A549 (cell line): ENCODE measurements at regions not wholly inside any gene's neighbourhood (a gene's known extent, or its start where the extent isn't known, plus 50 kb on each side); places are given as distances from the start of the nearest gene placed in this dataset.

Experiments
- ATAC-seq, 2 experiments: fragments of 200-7000 bp in 1 of 2; fragments of >200 bp in 1 of 2; cut with Nextera tagmentation in 1 of 2; cut with Tn5 transposase in 1 of 2; 3 replicates each; pipeline versions ENCODE4 v1.8.0 to v1.9.1; 2018 to 2020; ENCODE audit warnings: mild to moderate bottlenecking in 1 of 2, moderate library complexity in 1 of 2
- CTCF ChIA-PET: fragments of 300-600 bp; sonication (Branson Sonifier 250); formaldehyde crosslinking; extraction: SDS; loops from one replicate; lab custom pipeline; 2021; ENCODE audit warnings: antibody characterized with exemption, inconsistent platforms; lab: Yijun Ruan, JAX
- POLR2A ChIA-PET: fragments of 350-600 bp; formaldehyde crosslinking; extraction: SDS; loops from one replicate; lab custom pipeline; 2021; ENCODE audit warnings: antibody characterized with exemption, inconsistent platforms; lab: Yijun Ruan, JAX
- DNase-seq, 2 experiments: peaks; one replicate each; pipeline versions ENCODE4 v3.0.0 to v3.0.0-alpha.2; 2011 to 2016; ENCODE audit warnings: low read depth in 1 of 2, low spot score in 1 of 2
- FAIRE-seq: peaks from 2 replicates; lab custom pipeline; 2011; peaks lifted over from hg19 to GRCh38; lab: Jason Lieb, UNC
- H3K27ac ChIP-seq, 2 experiments: fragments of >200 bp; sonication (Bioruptor Twin); formaldehyde crosslinking; 3 replicates each; pipeline ENCODE4 v1.5.1; 2016 to 2017
- H3K4me1 ChIP-seq: fragments of >200 bp; sonication (Bioruptor Twin); formaldehyde crosslinking; 3 replicates; pipeline ENCODE4 v1.6.1; 2016
- H3K4me2 ChIP-seq: fragments of >200 bp; sonication (Bioruptor Twin); formaldehyde crosslinking; 3 replicates; pipeline ENCODE4 v1.6.1; 2016
- H3K4me3 ChIP-seq: fragments of >200 bp; sonication (Bioruptor Twin); formaldehyde crosslinking; 3 replicates; pipeline ENCODE4 v1.5.1; 2016
- H3K9me3 ChIP-seq: fragments of >200 bp; sonication (Bioruptor Twin); formaldehyde crosslinking; 3 replicates; pipeline ENCODE4 v1.6.1; 2016
- BHLHE40 ChIP-seq: IDR thresholded peaks from 2 replicates; pipeline ENCODE4 v1.6.1; 2012; ENCODE audit warnings: low read depth, low read length, inconsistent platforms
- CBX8 ChIP-seq: fragments of 200-600 bp; sonication (generic); IDR thresholded peaks from 2 replicates; pipeline ENCODE4 v1.6.1; 2016
- CHD2 ChIP-seq: fragments of 150-350 bp; IDR thresholded peaks from 2 replicates; pipeline ENCODE4 v1.6.1; 2014; ENCODE audit warnings: low read length; ENCODE audit not compliant: partially characterized antibody
- EP300 ChIP-seq, 2 experiments: fragments of >200 bp; sonication (Bioruptor Twin); formaldehyde crosslinking; IDR thresholded peaks; 2 replicates in 1 of 2; 3 replicates in 1 of 2; pipeline ENCODE4 v1.6.1; 2016 to 2017
- FOSL2 ChIP-seq, 2 experiments: fragments of 450-650 bp in 1 of 2; fragments of >200 bp in 1 of 2; sonication (Bioruptor Twin) in 1 of 2; formaldehyde crosslinking; IDR thresholded peaks; 2 replicates each; pipeline versions ENCODE4 v1.5.0 to v1.6.1; 2016 to 2020; ENCODE audit warnings: mild to moderate bottlenecking in 1 of 2, moderate library complexity in 1 of 2
- HDAC2 ChIP-seq: fragments of 200-600 bp; sonication (generic); IDR thresholded peaks from 2 replicates; pipeline ENCODE4 v1.6.1; 2016
- HEYL ChIP-seq: fragments of 250-450 bp; sonication (Bioruptor Pico); IDR thresholded peaks from 2 replicates; pipeline ENCODE4 v1.8.0; 2021; ENCODE audit warnings: mild to moderate bottlenecking, moderate library complexity
- JUN ChIP-seq, 2 experiments: fragments of >200 bp; sonication (Bioruptor Twin); formaldehyde crosslinking; IDR thresholded peaks; 2 replicates in 1 of 2; 3 replicates in 1 of 2; pipeline ENCODE4 v1.6.1; 2016 to 2017
- KDM1A ChIP-seq: fragments of 200-600 bp; sonication (generic); IDR thresholded peaks from 2 replicates; pipeline ENCODE4 v1.6.1; 2016; ENCODE audit warnings: low read depth, mild to moderate bottlenecking
- KDM5A ChIP-seq: fragments of 200-600 bp; sonication (generic); IDR thresholded peaks from 2 replicates; pipeline ENCODE4 v1.6.1; 2016; ENCODE audit warnings: antibody characterized with exemption, mild to moderate bottlenecking
- MAFK ChIP-seq: fragments of 450-650 bp; IDR thresholded peaks from 2 replicates; pipeline ENCODE4 v1.6.1; 2014; ENCODE audit not compliant: partially characterized antibody
- NPAS2 ChIP-seq: fragments of 250-450 bp; sonication (Bioruptor Pico); IDR thresholded peaks from 2 replicates; pipeline ENCODE4 v1.8.0; 2022; ENCODE audit warnings: mild to moderate bottlenecking, moderate library complexity, borderline replicate concordance
- NR3C1 ChIP-seq: fragments of >200 bp; sonication (Bioruptor Twin); formaldehyde crosslinking; IDR thresholded peaks from 3 replicates; pipeline ENCODE4 v1.6.1; 2017
- POLR2A ChIP-seq: IDR thresholded peaks from 2 replicates; pipeline ENCODE4 v1.6.1; 2012; ENCODE audit warnings: mild to moderate bottlenecking, low read length
- POLR2AphosphoS2 ChIP-seq: conservative IDR thresholded peaks from 2 replicates; pipeline ENCODE4 v1.6.1; 2012; ENCODE audit warnings: low read length, improper control_type of control experiment, inconsistent platforms
- SMC3 ChIP-seq: fragments of >200 bp; sonication (Bioruptor Twin); formaldehyde crosslinking; IDR thresholded peaks from 3 replicates; pipeline ENCODE4 v1.6.1; 2018; ENCODE audit warnings: inconsistent platforms
- TFCP2L1 ChIP-seq: fragments of 250-450 bp; sonication (Bioruptor Pico); IDR thresholded peaks from 2 replicates; pipeline ENCODE4 v1.5.0; 2021; ENCODE audit warnings: mild to moderate bottlenecking
- TP53 ChIP-seq: fragments of 250-450 bp; sonication (Bioruptor Pico); IDR thresholded peaks from 2 replicates; pipeline ENCODE4 v1.5.0; 2021; ENCODE audit warnings: mild to moderate bottlenecking, moderate library complexity
- ZFP36 ChIP-seq: fragments of 450-650 bp; IDR thresholded peaks from 2 replicates; pipeline ENCODE4 v1.6.1; 2014; ENCODE audit warnings: borderline replicate concordance; ENCODE audit not compliant: partially characterized antibody
- ZNF302 ChIP-seq: fragments of 250-450 bp; sonication (Bioruptor Pico); IDR thresholded peaks from 2 replicates; pipeline ENCODE4 v1.9.0; 2021; ENCODE audit warnings: inconsistent platforms, mild to moderate bottlenecking, moderate library complexity
- WGBS: methylation state at CpG from one replicate; pipeline ENCODE4 v1.1.6; 2017; ENCODE audit errors: missing lambda C conversion rate; 5-methylcytosine and 5-hydroxymethylcytosine counted together
- TF ChIP-seq, protein P1 (sequence below): fragments of 150-350 bp; IDR thresholded peaks from 2 replicates; pipeline ENCODE4 v1.6.1; 2014; ENCODE audit warnings: low read depth, mild to moderate bottlenecking, low read length
- TF ChIP-seq, protein P2 (sequence below): fragments of 250-450 bp; sonication (Bioruptor Pico); IDR thresholded peaks from 2 replicates; pipeline ENCODE4 v1.5.0; 2021; ENCODE audit warnings: mild to moderate bottlenecking, moderate library complexity, borderline replicate concordance
- TF ChIP-seq, protein P3 (sequence below): fragments of >200 bp; sonication (Bioruptor Twin); formaldehyde crosslinking; IDR thresholded peaks from 3 replicates; pipeline ENCODE4 v1.6.1; 2016
- TF ChIP-seq, protein P4 (sequence below): fragments of 250-450 bp; sonication (Bioruptor Pico); IDR thresholded peaks from 2 replicates; pipeline ENCODE4 v1.5.0; 2020; ENCODE audit warnings: low read depth, mild to moderate bottlenecking, moderate library complexity

DNA sequence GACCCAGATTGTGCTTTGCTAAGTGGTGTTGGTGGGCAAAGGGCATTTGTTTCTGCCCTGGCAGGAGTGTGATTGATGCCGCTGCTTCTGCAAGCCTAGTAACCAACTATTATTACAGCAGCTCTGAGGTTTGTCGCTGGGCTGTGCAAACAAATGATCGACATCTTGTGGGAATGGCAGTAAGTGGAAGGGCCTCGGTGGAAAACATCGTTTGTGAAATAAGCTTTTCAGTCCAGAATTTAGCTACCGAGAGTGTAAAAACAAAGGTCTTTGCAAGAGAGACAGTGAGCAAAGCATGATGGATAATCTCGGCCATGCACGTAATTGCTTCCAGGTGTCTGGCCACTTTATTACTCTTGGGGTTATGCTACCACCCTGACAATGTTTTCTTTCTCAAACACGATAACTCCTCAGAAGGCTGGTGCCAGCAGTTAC is 397.7 kb upstream of the PRICKLE1 start (continued):
- TF ChIP-seq, protein P1, sequence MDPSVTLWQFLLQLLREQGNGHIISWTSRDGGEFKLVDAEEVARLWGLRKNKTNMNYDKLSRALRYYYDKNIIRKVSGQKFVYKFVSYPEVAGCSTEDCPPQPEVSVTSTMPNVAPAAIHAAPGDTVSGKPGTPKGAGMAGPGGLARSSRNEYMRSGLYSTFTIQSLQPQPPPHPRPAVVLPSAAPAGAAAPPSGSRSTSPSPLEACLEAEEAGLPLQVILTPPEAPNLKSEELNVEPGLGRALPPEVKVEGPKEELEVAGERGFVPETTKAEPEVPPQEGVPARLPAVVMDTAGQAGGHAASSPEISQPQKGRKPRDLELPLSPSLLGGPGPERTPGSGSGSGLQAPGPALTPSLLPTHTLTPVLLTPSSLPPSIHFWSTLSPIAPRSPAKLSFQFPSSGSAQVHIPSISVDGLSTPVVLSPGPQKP = no peak
- TF ChIP-seq JUN (IDR thresholded peaks at IDR 0.05) (no peak), ZNF302 (CRISPR knock-in tag) (no peak), TP53 (no peak)
- TF ChIP-seq, all 56 proteins: peak for 0

DNA sequence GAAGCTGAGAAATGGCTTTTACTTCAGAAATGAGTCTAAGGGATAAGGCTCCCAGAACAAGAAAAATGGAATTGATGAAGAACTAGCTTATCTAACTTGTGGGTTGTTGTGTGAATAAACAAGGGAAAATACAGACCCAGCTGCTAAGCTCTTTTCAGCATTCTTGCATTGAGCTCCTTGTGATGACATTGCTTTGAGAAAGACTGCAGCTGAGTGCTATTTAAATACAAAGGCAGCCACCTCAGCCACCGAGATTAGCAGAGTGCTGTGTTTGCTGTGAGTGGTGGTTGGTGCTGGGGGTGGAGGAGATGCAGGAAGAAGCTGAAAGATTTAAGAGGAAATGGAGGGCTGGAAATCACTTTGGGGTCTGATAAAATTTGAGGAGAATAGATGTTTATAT is 396.0 kb upstream of the PRICKLE1 start:
- Histone ChIP-seq H3K4me3 (no peak overlapping the region), H3K4me2 (no peak overlapping the region), H3K4me1 (no peaks in the 10 kb centered on the region), H3K9me3 (no peaks in the 10 kb centered on the region), H3K27ac (no peak overlapping the region)
- WGBS = 17% methylated on average over 1 of the region's 1 CpG
- CTCF ChIA-PET = no interaction called here
- POLR2A ChIA-PET = no interaction called here
- no peak for ATAC-seq
- FAIRE-seq = no peak
- TF ChIP-seq KDM1A (no peak), POLR2A (no peak), EP300 (IDR thresholded peaks at IDR 0.05) (no peak), CHD2 (no peak), NR3C1 (no peak), MAFK (no peak), HEYL (no peak), NPAS2 (CRISPR knock-in tag) (no peak), CBX8 (no peak), BHLHE40 (no peak), ZNF302 (CRISPR knock-in tag) (no peak)
- TF ChIP-seq, protein P2, sequence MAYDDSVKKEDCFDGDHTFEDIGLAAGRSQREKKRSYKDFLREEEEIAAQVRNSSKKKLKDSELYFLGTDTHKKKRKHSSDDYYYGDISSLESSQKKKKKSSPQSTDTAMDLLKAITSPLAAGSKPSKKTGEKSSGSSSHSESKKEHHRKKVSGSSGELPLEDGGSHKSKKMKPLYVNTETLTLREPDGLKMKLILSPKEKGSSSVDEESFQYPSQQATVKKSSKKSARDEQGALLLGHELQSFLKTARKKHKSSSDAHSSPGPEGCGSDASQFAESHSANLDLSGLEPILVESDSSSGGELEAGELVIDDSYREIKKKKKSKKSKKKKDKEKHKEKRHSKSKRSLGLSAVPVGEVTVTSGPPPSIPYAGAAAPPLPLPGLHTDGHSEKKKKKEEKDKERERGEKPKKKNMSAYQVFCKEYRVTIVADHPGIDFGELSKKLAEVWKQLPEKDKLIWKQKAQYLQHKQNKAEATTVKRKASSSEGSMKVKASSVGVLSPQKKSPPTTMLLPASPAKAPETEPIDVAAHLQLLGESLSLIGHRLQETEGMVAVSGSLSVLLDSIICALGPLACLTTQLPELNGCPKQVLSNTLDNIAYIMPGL (CRISPR knock-in tag) = no peak
- TF ChIP-seq, protein P3, sequence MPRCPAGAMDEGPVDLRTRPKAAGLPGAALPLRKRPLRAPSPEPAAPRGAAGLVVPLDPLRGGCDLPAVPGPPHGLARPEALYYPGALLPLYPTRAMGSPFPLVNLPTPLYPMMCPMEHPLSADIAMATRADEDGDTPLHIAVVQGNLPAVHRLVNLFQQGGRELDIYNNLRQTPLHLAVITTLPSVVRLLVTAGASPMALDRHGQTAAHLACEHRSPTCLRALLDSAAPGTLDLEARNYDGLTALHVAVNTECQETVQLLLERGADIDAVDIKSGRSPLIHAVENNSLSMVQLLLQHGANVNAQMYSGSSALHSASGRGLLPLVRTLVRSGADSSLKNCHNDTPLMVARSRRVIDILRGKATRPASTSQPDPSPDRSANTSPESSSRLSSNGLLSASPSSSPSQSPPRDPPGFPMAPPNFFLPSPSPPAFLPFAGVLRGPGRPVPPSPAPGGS = no peak
- DNase-seq = no peak

DNA sequence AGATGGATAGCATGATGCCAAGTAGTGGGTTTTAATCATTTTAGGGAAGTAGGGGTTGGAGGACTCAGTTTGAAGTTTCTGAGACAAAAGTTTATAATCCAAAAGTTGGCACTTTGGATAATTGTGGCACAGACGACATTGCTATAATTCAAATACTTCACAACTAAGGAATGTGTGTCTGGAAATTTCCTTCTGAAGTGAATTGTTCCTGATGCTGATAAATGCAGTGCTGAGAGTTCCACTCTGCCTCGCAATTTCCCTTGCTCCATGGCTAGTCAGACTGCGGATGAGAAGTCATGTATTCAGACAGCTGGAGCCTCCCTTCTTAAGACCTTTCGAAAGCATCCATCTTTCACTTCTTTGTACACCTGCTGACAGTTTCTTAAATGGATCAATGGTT is 393.3 kb upstream of the PRICKLE1 start:
- FAIRE-seq (no peak), ATAC-seq (no peak), DNase-seq (no peak)
- Histone ChIP-seq H3K27ac (no peak overlapping the region), H3K4me1 (no peaks in the 10 kb centered on the region), H3K9me3 (no peaks in the 10 kb centered on the region), H3K4me2 (no peak overlapping the region), H3K4me3 (no peak overlapping the region)
- ChIA-PET POLR2A (no interaction called here), CTCF (no interaction called here)
- 45% methylated on average over 4 of the region's 4 CpGs for WGBS
- TF ChIP-seq CBX8 = no peak
- TF ChIP-seq SMC3 = no peak
- TF ChIP-seq, all 56 proteins: peak for 0

DNA sequence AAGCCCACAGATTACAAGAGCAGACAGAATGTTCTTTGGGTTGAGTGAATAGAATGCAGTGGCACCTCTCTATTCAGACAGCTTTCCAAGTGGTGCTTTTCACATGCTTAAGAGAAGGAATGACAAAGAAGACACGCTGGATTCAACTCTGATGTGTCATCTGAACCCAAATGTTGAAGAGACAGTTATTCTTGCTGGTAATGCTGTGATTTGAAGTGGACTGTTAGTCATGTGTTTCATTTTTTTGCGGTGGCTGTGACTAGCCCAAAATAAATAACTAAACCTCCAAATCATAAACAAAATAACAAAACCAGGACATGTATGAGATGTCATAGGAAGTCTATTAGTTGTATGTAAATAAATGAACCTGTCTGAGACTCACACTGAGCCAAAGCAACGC is 391.8 kb upstream of the PRICKLE1 start:
- no peak overlapping the region for H3K4me3 ChIP-seq
- H3K27ac ChIP-seq = no peak overlapping the region
- ATAC-seq (no peak), FAIRE-seq (no peak), DNase-seq (no peak)
- ChIA-PET POLR2A (no interaction called here), CTCF (no interaction called here)
- no peaks in the 10 kb centered on the region for H3K4me1 ChIP-seq
- WGBS = 25% methylated on average over 3 of the region's 3 CpGs
- TF ChIP-seq POLR2AphosphoS2 (no peak), HDAC2 (no peak), TFCP2L1 (CRISPR knock-in tag) (no peak), KDM5A (no peak), POLR2A (no peak), ZFP36 (no peak), NPAS2 (CRISPR knock-in tag) (no peak), FOSL2 (IDR thresholded peaks at IDR 0.05) (no peak), FOSL2 (CRISPR knock-in tag; IDR thresholded peaks at IDR 0.05) (no peak)
- TF ChIP-seq, protein P4, sequence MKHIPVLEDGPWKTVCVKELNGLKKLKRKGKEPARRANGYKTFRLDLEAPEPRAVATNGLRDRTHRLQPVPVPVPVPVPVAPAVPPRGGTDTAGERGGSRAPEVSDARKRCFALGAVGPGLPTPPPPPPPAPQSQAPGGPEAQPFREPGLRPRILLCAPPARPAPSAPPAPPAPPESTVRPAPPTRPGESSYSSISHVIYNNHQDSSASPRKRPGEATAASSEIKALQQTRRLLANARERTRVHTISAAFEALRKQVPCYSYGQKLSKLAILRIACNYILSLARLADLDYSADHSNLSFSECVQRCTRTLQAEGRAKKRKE (CRISPR knock-in tag) = no peak
- TF ChIP-seq, protein P3 = no peak
- TF ChIP-seq, protein P1 = no peak
- H3K4me2 ChIP-seq = no peak overlapping the region
- no peaks in the 10 kb centered on the region for H3K9me3 ChIP-seq
